GM13976 (cell line): ENCODE measurements at regions not wholly inside any gene's neighbourhood (a gene's known extent, or its start where the extent isn't known, plus 50 kb on each side); places are given as distances from the start of the nearest gene placed in this dataset.

ENCODE experiments used
- DNase-seq: peaks from one replicate; pipeline ENCODE4 v3.0.0; 2012; ENCODE audit warnings: low spot score
- CTCF ChIP-seq: IDR thresholded peaks from 2 replicates; pipeline ENCODE4 v1.5.1; 2012; ENCODE audit warnings: borderline replicate concordance, mild to moderate bottlenecking; ENCODE audit not compliant: insufficient read depth; ENCODE audit errors: extremely low read depth, missing control alignments, control extremely low read depth
- in situ Hi-C: fragments of 300-500 bp; cut with MboI; formaldehyde crosslinking; loops from one replicate; pipeline ENCODE4 v1.12.0; 2022; ENCODE audit warnings: low sequenced_read_pairs, mixed read lengths, inconsistent platforms; ENCODE audit not compliant: unreplicated experiment

DNA sequence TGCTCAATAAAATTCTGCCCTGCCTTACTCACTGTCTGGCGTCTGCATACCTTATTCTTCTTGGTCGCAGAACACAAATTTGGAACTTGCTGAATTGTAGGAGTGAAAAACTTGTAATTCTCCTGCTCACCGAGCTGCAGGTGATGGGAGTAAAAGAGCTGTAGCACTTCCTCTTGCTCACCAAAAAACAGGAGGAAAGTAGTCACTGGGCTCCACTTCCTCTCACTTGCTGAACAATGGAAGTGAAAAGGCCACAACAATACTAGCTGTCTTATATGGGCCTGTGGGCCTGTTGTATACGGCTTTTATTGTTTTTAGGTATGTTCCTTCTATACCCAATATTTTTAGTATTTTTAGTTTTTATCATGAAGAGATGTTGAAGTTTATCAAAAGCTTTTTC, 978.7 kb downstream of the SLITRK5 start:
- no peak for TF ChIP-seq CTCF
- DNase-seq, result no peak
- in situ Hi-C loops, result no loop called here

DNA sequence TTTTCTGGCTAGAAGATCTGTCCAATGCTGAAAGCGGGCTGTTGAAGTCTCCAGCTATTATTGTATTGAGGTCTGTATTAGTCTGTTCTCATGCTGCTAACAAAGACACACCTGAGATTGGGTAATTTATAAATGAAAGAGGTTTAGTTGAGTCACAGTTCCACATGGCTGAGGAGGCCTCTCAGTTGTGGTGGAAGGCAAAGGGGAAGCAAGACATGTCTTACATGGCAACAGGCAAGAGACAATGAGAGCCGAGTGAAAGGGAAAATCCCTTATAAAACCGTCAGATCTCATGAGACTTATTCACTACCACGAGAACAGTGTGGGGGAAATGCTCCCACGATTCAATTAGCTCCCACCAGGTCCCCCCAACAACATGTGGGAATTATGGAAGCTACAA, 980.4 kb downstream of the SLITRK5 start:
- no peak for DNase-seq
- no peak for TF ChIP-seq CTCF
- in situ Hi-C loops, result no loop called here

DNA sequence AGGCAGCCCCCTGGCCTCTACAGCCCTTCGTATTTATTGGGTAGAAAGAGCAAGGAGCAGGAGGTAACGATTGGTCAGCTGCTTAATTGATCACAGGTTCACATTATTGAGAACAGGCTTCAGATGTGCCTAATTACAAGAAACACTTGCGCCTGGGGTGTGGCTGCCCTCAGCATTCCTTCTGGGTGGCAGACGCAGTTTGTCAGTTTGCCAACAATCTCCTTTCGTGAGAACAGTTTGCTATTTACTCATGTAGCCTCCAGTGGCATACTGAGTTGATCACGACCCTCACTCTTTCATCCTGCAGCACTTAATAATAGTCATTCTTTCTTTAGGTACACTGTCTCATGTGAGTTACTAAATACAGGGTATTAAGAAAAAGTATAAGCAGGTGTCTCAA, 985.6 kb downstream of the SLITRK5 start:
- in situ Hi-C loops, result no loop called here
- no peak for DNase-seq
- no peak for TF ChIP-seq CTCF

DNA sequence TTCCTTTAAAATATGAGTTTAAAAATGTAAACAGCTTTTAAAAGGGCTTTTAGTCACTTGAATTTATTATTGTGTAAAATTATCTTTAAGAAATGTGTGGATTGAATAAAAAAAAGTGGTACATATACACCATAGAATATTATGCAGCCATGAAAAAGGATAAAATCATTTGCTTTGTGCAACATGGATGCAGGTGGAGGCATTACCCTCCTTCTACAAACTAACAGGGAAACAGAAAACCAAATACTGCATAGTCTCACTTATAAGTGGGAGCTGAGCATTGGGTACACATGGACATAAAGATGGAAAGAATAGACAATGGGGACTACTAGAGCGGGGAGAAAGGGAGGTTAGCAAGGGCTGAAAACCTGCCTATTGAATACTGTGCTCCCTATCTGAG, 999.3 kb downstream of the SLITRK5 start:
- DNase-seq, result no peak
- no peak for TF ChIP-seq CTCF
- in situ Hi-C loops, result no loop called here

DNA sequence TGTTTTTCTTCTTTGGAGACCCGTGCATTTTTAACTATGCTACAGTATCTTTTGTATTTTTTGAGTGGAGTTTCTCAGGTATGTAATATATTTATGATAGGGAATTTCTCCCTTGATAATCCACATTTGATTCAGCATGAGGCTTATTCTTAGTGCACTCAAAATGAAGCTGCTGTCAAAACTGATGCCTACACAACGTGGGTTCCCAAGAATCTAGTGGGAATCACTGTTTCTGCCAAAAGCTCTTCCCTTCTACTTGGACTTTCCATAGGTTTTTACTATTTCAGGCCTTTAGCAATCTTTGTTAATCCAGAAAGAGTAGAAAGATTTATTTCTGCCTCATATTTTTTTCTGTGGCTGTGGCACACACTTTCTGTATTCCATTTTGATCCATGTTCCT, 1003.7 kb downstream of the SLITRK5 start:
- in situ Hi-C loops, result no loop called here
- TF ChIP-seq CTCF, result no peak
- DNase-seq, result no peak

DNA sequence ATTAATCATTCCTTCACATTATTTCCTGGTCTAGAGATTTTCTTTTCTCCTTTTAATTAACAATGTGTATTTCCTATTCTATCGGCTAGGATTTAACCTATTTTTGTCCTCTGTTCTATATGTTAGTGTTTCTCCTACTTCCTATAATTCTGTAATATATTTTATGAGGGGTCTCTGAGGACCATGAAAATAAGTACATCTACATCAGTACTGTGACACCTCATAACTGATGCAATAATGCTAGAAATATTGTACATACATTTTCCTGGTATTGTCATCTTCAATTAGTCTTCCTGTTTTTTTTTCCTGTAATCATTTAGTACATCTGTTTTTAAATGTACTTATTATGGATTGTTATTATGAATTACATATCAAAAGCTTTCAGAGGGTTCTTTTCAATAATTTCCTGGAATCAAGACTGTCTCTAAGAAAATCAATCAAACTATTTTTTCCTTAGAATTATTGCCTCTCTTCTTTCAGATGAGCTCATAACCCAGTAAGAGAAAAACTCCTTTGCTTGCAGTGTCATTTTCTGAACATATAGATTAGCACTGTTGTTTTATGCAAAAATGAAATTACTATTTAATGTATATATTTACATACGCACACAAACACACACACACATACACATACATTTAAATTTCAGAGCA, 1004.3 kb downstream of the SLITRK5 start:
- no peak for TF ChIP-seq CTCF
- no peak for DNase-seq
- in situ Hi-C loops, result no loop called here
